ENCODE measurements at regions not wholly inside any gene's neighbourhood (a gene's known extent, or its start where the extent isn't known, plus 50 kb on each side); places are given as distances from the start of the nearest gene placed in this dataset.

DNA sequence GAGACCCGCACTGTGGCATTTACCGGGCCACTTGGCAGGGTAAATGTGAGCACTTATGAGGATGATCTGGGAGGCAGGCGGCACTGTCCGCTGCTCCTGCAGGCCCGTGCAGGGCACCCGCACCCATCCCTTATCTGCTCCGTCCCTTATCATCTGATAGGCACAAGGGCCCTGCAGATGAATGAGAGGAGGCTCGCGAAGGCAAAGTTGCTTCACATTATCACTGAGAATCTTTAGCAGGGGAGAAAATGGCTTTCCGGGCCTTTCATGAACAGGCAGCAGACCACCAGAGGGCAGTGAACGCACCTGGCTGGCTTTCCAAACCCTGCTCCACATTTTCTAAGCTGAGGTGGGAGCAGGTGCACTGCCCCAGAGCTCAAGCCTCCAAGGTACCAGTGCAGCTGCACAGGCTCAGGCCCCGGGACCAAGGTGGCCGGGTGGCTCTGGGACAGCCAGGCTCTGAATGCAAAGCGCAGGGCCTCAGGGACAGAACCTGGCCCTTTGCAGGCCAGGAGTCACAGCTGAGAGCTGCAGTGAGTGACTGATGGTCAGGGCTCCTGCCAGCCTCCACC lies 165.6 kb downstream of the SHANK2 start:
- WGBS (ENCODE audit: missing lambda C conversion rate), result 86% methylated on average over 11 of the region's 14 CpGs
- Histone ChIP-seq H3K9me3 (no peaks in the 10 kb centered on the region), H3K4me2 (no peak overlapping the region), H3K27ac (no peak overlapping the region), H3K4me3 (no peak overlapping the region), H3K4me1 (no peaks in the 10 kb centered on the region)
- ChIA-PET CTCF (interaction anchor here (0.7 to 1.5 kb wide), 18 partner anchors 11 to 628 kb away, joined by 3 to 10 read pairs (median 4); partner anchors contain the start of gene SHANK2), POLR2A (no interaction called here)
- no peak for FAIRE-seq
- TF ChIP-seq, protein P1, sequence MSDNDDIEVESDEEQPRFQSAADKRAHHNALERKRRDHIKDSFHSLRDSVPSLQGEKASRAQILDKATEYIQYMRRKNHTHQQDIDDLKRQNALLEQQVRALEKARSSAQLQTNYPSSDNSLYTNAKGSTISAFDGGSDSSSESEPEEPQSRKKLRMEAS (IDR thresholded peaks at IDR 0.05), result no peak
- TF ChIP-seq SMC3 (IDR thresholded peaks at IDR 0.05), result peak; percentile 72
- TF ChIP-seq, protein P2, sequence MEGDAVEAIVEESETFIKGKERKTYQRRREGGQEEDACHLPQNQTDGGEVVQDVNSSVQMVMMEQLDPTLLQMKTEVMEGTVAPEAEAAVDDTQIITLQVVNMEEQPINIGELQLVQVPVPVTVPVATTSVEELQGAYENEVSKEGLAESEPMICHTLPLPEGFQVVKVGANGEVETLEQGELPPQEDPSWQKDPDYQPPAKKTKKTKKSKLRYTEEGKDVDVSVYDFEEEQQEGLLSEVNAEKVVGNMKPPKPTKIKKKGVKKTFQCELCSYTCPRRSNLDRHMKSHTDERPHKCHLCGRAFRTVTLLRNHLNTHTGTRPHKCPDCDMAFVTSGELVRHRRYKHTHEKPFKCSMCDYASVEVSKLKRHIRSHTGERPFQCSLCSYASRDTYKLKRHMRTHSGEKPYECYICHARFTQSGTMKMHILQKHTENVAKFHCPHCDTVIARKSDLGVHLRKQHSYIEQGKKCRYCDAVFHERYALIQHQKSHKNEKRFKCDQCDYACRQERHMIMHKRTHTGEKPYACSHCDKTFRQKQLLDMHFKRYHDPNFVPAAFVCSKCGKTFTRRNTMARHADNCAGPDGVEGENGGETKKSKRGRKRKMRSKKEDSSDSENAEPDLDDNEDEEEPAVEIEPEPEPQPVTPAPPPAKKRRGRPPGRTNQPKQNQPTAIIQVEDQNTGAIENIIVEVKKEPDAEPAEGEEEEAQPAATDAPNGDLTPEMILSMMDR (IDR thresholded peaks at IDR 0.05), result peak; percentile 62
- TF ChIP-seq CHD4 (IDR thresholded peaks at IDR 0.05; ENCODE audit: borderline replicate concordance), result no peak
- TF ChIP-seq RAD21 (conservative IDR thresholded peaks at IDR 0.05 in 1 of 2, IDR thresholded peaks at IDR 0.05 in 1 of 2), result peak; percentile 67 to 71
- no peak for TF ChIP-seq NPAS2 (CRISPR knock-in tag; IDR thresholded peaks at IDR 0.05; ENCODE audit: borderline replicate concordance)
- peak; percentile 31 to 47 for DNase-seq (ENCODE audit: low read depth in 1 of 2, low spot score in 1 of 2)
- peak; percentile 64 to 85; a peak in 5 of 6 replicates for ATAC-seq

DNA sequence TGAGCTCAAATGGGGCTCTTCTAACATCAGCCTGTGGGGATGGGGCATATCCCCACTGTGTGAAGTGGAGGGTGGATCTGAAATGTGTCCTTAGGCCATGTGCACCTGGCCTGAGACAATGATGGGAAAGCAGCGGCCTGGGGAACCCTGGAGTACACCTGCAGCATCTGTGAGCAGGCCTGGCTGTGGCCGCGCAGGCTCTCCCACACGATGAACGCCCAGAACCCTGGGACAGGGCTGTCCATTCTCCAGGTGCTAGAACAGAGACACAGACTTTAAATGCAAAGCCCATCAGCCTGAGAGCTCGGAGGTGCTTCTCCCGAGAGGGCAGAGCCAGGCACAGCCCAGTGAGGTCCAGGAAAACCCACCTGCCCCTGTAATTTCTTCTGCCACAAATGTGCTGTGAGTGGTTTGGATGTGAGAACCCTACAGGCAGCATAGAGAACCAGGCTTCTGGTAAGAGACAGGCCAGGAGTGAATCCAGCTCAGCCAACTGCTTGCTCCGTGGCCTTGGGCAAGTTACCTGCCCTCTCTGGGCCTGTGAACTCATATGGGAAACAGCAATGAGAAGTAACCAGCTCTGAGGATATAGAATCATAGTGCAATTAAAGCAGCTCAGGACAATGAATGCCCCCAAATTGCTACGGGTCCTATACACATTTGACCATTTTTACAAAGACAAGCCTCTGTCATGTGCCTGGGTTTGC lies 167.9 kb downstream of the SHANK2 start:
- 91% methylated on average over 9 of the region's 9 CpGs for WGBS (ENCODE audit: missing lambda C conversion rate)
- POLR2A ChIA-PET, result no interaction called here
- DNase-seq (ENCODE audit: low read depth in 1 of 2, low spot score in 1 of 2) (no peak), FAIRE-seq (no peak), ATAC-seq (no peak)
- CTCF ChIA-PET, result interaction anchor here (0.7 to 1.3 kb wide), 4 partner anchors 15 to 288 kb away, joined by 3 to 4 read pairs (median 4); no protein-coding TSS in a partner anchor
- no peak for TF ChIP-seq RAD21 (conservative IDR thresholded peaks at IDR 0.05 in 1 of 2, IDR thresholded peaks at IDR 0.05 in 1 of 2)
- no peak for TF ChIP-seq JUNB (IDR thresholded peaks at IDR 0.05)
- no peak for TF ChIP-seq ZFP36 (IDR thresholded peaks at IDR 0.05; ENCODE audit: borderline replicate concordance, partially characterized antibody)
- no peak for TF ChIP-seq BHLHE40 (IDR thresholded peaks at IDR 0.05; ENCODE audit: low read depth, low read length)
- no peak for TF ChIP-seq KDM1A (IDR thresholded peaks at IDR 0.05; ENCODE audit: low read depth)
- TF ChIP-seq, protein P3, sequence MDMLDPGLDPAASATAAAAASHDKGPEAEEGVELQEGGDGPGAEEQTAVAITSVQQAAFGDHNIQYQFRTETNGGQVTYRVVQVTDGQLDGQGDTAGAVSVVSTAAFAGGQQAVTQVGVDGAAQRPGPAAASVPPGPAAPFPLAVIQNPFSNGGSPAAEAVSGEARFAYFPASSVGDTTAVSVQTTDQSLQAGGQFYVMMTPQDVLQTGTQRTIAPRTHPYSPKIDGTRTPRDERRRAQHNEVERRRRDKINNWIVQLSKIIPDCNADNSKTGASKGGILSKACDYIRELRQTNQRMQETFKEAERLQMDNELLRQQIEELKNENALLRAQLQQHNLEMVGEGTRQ (IDR thresholded peaks at IDR 0.05), result no peak
- no peaks in the 10 kb centered on the region for H3K9me3 ChIP-seq
- no peak overlapping the region for H3K4me3 ChIP-seq
- no peaks in the 10 kb centered on the region for H3K4me1 ChIP-seq
- no peak overlapping the region for H3K4me2 ChIP-seq
- H3K27ac ChIP-seq, result no peak overlapping the region

DNA sequence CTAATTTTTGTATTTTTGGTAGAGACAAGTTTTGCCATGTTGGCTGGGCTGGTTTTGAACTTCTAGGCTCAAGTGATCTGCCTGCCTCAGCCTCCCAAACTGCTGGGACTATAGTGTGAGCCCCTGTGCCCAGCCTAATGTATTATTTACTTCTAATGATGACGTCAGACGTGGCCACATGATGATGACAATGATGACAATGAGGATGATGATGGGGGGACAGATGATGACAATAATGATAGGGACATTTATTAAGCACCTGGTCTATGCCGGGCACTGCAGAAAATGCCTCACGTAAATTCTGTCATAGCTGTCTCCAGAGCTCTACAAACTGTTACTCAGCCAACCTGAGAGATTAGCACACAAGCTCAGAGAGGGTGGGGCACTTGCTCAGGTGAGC lies 169.3 kb downstream of the SHANK2 start:
- no peaks in the 10 kb centered on the region for H3K4me1 ChIP-seq
- no peak overlapping the region for H3K4me3 ChIP-seq
- DNase-seq (ENCODE audit: low read depth in 1 of 2, low spot score in 1 of 2), result no peak
- 80% methylated on average over 4 of the region's 4 CpGs for WGBS (ENCODE audit: missing lambda C conversion rate)
- TF ChIP-seq RARB (CRISPR knock-in tag; IDR thresholded peaks at IDR 0.05) (no peak), MAZ (IDR thresholded peaks at IDR 0.05; ENCODE audit: borderline replicate concordance, low read depth, low read length) (no peak), HEYL (CRISPR knock-in tag; IDR thresholded peaks at IDR 0.05) (no peak), POLR2A (IDR thresholded peaks at IDR 0.05; ENCODE audit: low read length) (no peak), CEBPB (IDR thresholded peaks at IDR 0.05) (no peak), NFE2L2 (conservative IDR thresholded peaks at IDR 0.05; ENCODE audit: low read length) (no peak), RAD21 (conservative IDR thresholded peaks at IDR 0.05 in 1 of 2, IDR thresholded peaks at IDR 0.05 in 1 of 2) (no peak), KDM5A (IDR thresholded peaks at IDR 0.05) (no peak)
- TF ChIP-seq, protein P2 (IDR thresholded peaks at IDR 0.05), result no peak
- H3K27ac ChIP-seq, result no peak overlapping the region
- H3K9me3 ChIP-seq, result no peaks in the 10 kb centered on the region
- no peak overlapping the region for H3K4me2 ChIP-seq
- POLR2A ChIA-PET, result no interaction called here
- FAIRE-seq, result no peak
- CTCF ChIA-PET, result interaction anchor here (0.6 kb wide), 1 partner anchor 282 kb away, joined by 3 read pairs; no protein-coding TSS in a partner anchor
- no peak for ATAC-seq

All from A549 (cell line).